Bone marrow (tissue), 2 donors: ENCODE measurements at regions not wholly inside any gene's neighbourhood (a gene's known extent, or its start where the extent isn't known, plus 50 kb on each side); places are given as distances from the start of the nearest gene placed in this dataset.
"Not testable (repeated sequence)": the region's sequence is repeated elsewhere in the genome, so short reads cannot be mapped to it uniquely, and the experiment has no call there.

Experiments
- DNase-seq, 2 donors: peaks; one replicate each; lab custom pipeline; 2025; lab: John Stamatoyannopoulos, UW

DNA sequence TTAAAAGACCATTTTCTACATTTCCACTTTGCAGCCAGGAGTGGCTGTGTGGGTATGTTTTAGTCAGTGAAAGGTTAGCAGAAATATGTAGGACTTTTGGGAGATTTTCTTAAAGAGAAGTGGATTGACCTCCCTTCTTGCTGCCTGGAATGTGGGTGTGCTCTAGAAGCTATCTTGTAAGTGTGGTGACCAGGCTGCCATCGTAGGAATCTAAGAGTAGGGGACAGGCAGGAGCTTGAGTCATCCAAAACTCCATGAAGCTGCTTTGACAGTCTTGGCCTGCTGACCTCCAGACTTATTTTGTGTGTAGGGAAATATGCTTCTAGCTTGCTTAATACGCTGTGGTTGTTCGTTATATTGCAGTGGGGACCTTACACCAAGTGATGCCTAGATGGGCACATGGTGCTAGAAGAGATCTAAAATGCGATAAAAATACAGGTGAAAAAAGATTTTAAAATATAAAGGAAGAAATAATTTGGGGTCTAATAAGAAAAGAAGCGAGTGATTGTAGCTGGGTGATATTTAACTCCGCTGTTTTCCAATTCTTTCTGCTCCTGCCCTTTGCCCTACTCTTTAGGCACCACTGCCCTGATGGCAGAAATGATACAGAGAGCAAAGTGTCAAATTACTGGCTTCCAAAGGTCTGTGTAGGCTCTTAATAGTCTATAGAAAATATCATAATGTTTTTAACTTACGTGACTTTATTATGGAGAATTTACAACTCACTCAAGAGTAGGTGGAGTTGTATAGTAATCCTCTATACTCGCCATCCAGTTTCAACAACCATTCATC, 298.2 kb upstream of the ZNF608 start:
- no peak for DNase-seq

DNA sequence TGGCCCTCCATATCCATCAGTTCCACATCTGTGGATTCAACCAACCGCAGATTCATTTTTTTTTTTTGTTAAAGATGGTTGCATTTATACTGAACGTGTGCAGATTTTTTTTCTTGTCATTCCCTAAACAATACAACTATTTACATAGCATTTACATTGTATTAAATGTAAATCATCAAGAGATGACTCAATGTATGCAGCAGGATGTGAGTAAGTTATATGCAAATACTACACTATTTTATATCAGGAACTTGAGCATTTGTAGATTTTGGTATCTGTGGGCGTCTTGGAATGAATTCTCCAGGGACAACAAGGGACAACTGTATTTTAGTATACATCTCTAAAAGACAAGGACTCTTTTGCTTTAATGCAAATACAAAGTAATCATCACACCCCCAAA, 299.2 kb upstream of the ZNF608 start:
- no peak for DNase-seq

DNA sequence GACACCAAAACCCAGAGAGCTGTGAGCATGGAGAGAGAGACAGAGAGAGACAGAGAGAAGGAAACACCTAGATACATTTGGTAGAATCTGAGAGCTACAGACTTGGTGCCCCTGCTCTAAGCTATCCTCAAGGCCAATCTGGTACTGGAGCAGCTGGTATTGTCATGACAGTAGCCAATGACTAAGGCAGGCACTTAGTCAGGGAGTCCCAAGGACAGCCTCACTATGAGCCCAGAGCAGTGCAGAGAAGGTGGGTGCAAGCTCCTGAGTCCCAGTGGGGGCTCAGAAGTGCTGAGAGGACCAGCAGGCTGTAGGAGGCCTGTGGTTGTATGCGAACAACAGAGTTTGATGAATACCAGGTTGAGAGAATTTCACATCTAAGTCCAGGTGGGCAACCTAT, 300.4 kb upstream of the ZNF608 start:
- no peak for DNase-seq

DNA sequence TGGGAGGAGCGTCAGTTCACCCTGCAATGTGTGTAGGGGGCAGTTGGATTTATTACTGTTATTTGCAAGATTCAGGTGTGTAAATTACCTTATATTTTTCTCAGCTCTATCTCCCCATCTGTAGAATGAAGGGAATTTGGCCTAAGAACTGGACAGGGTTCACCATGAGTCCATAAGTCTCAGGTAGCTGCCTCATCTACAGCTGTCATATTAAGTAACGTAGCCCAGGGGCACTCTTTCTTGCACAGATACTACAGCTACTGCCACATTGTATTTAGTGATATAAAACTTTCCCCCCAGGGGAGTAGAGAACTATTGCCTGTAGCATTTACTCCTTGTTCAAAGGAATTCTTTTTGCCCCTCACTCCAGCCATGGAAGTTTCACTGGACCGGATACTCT, 301.4 kb upstream of the ZNF608 start:
- no peak for DNase-seq

DNA sequence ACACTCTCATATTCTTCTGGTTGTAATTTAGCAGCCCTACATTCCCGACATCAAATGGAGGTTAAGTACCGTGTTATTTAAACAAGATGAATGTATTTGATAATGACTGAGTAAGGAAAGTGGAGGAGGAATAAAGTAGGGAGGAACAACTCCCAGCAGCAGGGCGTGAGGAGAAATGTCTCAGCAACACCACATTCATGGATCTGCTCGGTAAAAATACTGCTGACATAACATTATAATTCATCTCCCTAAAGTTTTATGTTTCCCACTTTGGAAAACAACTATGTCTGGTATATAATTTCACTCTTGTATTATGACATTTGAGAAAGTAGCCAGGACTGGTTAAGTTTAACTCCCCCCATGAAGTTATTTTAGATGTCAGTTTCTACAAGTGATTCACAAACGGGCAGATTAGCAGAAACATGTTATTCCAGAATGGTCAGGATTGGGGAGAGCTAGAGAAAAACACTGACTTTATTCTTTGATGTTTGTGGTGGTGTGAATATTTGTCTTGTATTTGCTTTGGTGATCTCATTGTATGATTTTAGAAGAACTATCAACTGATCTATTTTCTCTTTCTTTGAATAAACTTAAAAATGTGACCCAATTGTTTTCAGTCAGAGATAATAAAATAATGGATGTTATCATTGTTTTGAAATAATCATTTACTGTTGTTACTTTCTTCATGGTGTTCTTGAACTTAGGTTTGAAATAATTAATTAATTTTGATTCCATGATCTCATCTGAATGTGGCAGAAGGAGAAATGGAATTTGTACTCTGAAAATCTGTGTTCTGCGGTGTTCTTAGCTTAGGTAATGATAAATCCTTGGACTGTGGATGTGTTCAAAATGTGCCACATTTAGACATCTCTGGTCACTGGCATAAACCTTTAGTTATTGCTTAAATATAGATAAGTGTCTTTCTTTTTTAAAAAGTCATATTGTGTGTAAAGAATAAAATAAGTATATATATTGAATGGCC, 303.6 kb upstream of the ZNF608 start:
- DNase-seq: no peak

DNA sequence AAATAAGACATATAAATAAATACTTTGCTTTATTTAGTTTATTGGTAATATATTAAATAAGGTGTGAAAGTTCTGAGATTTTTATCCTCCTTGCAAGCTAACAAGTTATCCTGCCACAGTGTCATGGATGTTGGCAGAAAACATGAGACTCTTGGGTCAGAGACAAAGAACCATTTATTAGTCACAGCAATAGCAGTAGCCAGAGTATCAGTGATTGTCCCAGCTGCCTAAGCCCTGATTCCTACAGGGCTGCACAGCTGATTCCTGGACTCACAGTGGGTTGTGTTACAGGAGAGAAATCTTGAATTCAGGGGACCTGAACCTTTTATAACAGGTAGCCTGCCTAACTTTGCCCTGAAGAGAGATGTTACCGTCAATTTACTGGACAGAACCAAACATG, 304.5 kb upstream of the ZNF608 start:
- DNase-seq: no peak

DNA sequence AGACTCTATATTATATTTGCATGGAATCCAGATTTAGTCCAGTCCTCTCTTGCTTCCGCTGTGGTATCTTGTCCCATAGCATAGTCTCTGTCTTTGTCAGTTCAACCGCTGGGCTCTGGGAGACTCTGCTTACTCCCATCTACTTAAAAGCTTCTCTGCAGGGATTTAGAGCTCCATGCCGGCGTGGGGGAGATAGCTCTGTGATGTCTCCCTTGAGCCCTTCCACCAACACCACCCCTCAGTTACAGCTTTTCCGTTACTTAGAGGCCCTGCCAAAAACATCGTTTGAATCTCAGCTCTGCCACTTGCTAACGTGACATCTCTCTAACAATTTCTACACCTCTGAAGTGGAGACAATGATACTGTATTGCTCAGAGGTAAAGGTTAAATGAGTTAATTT, 306.1 kb upstream of the ZNF608 start:
- no peak for DNase-seq

DNA sequence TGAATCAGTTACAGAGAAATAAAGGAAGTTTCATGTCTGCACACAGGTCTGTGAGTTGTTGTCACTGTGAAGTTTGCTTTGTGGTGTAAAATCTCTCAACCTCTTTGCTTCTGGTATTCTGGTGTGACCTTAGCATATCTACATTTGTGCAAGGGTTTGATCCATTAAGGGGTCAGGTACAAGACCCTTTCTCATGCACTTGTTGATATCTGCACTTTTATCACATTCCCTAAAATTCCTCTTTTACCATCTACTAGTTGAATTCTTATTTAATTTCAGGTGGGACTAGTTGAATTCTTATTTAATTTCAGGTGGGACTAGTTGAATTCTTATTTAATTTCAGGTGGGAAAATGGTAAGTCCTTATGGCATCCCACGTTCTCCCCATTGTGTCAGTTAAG, 306.7 kb upstream of the ZNF608 start:
- DNase-seq: no peak

DNA sequence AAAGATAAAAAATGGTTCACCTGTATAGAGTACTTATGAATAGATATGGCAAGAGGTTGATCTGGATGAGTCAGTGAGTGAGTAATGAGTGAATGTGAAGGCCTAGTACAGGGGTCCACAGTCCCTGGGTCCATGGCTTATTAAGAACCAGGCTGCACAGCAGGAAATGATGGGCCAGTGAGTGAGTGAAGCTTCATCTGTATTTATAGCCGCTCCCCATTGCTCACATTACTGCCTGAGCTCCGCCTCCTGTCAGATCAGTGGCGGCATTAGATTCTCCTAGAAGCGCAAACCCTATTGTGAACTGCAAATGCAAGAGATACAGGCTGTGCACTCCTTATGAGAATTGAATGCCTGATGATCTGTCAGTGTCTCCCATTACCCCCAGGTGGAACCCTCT, 307.7 kb upstream of the ZNF608 start:
- DNase-seq: no peak

DNA sequence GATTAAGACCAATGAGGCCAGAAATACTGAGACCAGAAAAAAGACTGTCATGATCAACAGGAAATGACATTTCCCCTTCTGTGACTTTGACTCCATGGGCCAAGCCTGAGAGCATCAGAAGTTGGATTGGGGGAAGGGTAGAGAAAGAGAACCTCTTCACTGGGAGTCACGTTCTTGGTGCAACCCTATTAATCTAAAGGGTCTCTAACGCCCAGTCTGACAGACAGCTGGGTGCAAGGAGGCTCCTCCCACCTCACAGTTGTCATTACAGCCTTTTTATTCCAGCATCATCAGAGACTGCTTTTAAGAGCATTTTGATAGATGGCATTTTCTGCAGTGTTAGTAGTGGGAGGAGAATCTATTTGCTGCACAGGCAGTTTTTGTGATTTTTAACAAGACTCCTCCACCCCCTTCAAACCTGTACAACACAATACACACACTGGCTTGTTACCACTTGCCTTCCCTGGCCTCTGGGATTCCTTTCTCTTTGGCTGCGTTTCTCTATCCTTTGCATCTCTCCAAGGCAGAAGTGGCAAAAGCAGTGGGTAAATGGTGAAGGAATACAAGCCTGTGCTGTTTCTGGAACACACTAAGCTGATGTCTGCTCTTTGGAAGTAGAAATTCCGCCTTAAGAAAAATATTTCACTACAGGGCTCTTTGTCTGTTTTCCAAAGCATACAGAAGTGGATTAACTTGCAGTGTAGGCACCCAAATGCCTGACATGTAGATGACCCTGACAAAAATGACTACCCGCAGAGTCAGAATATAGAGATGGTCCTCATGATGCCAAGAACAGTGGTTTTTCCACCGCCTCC, 310.4 kb upstream of the ZNF608 start:
- peak in 1 of 2 donors; percentile 42 for DNase-seq

DNA sequence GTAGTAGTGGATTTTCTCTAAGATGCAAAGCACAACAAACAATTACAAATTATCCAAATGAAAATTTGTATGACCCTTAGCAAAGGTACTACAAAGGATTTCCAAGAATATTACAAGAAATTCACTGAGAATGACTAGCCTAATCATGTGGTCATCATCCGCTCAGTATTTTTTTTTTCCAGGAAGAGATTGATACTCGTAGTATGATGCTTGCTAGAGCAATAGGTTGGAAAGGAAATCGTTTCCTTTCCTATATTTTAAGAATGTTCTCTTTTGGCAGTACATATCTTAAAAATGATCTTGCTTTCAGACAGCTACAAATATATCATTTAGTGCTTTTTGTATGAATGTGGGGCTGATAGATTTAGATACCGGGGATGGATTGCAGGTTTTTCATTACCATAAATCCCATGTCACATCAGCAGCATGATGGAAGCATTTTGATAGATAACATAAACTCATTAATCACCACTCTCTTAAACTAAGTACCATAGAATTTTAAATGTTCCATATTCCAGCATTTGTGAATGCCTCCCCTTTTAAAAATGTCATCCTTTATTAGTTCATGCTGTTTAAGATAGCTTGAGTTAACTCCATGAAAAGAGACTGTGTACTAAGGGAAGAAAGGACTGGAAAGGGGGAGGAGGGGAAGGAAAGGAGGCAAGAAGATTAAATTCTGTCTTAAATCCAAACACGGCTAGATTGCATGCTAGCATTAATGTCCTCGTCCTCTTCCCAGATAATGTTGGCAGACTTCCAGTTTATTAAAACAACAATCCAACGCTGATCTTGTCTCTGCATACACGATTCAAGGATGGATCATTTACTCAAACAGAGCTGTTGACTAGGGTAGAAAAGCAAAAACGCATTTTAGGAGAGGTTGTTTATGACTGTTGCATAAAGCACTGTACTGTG, 311.7 kb upstream of the ZNF608 start:
- DNase-seq: no peak

DNA sequence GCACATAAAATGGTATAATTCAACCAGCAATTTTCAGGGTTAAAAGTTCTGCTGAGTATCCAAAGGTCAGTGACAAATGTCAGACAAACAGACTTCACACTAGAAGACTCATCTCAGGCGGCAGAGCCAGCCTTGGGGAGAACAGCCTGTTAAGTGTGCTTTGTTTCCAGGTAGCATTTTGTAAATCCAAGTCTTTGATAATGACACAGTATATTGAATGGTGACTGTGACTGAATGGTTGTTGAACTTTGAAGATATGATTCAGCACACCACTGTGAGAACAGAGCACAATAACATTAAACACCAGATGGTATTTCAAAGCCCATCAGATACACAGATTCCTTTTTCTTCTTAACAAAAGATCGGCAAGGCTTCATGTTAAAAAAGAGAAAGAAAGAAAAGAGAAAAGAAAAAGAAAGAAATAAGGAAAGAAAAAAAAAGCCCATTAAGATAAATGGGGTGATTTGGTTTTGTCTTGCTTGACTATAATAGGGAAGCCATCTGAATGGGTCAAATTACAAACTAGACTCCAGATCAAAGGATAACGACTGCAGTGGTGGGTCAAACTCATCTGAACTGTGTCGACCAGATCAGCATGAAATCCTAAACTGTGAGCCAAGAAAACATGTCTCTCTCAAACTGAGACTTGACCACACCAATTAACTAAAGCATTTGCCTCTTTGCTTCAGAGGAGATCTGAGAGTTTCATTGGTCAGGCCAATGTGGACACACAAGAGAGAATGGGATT, 313.0 kb upstream of the ZNF608 start:
- no peak for DNase-seq

DNA sequence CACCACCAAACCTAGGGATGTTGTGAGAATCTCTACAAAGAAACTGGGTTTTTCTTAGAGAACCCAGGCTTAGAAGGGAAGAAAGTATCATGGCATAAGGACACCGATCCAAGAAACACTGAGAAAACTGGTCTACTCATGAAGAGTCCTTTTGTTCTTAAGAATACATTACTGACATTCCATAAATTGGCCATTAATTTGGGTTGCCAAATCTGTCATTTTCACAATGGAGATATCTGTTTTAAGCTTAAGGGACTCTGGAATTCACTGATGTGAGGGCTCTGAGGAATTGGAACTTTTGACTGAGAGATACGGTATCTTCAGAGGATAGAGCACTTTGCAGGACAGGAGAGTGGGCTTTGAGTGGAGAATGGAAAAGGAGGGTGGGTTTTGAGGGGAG, 315.3 kb upstream of the ZNF608 start:
- DNase-seq: no peak

DNA sequence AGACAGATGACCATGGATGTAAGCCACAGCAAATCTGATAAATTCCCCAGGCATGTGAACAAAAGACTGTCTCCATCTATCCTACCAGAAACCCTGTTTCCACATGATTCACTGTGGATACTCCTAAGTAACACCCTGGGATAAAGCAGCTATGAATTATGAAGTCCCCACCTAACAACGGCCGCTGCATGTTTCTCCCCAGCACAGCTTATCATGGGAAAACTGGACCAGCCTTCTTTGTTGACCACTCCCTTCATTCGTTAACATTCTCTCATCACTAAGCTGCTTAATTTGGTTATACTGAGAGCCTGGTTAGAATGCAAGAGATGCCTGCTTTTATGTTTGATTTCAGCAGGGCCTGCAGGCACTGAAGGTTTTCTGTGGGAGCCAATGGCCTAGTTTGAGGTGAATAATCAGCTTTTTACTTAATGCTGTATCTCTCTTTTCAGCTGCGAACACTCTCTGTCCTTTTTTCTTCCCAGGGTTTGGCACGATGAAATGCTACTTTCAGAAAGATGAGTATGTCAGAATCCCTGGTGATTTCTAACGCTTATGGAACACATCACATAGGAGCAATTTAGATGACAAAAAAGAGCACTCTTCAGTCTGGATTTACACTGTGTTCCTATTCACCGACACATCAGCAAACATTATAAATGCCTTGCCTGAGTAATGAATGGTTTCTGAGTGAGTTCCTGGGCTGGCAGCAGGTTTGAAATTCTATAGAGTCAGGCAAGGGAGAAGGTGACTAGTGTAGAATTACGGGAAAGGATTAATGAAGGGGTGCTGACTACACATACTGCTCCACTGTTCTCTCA, 318.4 kb upstream of the ZNF608 start:
- DNase-seq: no peak

DNA sequence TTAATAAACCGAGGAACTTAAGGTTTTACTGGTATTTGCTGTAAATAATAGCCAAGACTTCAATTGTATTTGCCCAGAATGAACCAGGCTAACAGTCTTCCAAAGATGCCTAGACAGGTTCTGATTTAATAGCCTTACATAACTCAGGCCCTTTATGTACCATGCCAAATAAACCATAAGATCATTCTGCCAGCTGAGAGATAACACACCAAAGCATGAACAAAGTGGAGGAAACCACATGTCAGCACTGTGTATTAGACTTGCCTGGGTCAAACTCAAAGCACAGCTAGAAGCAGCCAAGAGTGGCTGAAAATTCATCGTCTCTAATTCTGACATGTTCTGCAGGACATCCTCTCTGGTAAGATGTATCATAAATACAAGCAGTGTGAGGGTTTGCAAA, 319.3 kb upstream of the ZNF608 start:
- no peak for DNase-seq

DNA sequence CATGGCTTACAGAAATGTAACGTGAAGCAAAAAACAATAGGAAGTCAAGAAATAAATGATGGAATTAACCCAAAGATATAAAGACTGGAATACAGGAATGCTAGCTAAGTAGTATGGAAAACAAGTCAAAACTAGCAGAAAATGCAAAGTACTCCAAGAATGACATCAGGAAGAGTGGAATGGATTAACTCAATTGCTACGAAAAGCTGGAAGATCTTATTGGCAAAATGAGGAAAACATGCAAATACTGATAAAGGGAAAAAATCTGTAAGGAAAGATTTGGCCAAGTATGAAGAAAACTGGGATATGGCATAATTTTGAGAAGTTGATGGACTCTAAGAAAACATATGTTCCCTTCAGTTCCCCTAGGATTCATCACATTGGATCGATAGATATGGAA, 324.5 kb upstream of the ZNF608 start:
- DNase-seq: no peak

DNA sequence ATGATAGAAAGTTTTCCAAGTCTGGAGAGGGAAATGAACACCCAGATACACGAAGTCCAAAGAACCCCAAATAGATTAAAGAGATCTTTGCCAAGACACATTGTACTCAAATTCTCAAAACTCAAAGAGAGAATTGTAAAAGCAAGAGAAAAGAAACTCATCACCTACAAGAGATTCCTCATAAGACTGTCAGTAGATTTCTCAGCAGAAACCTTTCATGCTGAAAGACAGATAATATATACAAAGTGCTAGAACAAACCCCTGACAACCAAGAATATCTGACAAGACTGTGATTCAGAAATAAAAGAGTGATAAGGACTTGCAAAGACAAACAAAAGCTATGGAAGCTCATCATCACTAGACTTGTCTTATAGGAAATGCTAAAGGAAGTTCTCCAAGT, 326.7 kb upstream of the ZNF608 start:
- no peak for DNase-seq

DNA sequence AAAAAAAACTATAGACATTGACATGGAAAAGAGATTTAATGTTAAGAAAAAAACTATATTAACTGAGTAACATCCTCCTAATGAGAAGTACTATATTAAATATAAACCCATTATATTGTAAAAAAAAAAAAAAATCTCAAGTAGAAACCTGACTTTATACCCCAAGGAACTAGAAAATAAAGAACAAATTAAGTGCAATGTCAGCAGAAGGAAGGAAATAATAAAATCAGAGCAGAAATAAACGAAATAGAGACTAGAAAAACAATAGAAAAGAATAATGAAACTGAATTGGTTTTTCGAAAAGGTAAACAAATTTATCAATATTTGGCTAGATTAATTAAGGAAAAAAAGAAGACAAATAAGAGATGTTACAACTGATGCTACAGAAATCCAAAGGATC, 329.1 kb upstream of the ZNF608 start:
- no peak for DNase-seq

DNA sequence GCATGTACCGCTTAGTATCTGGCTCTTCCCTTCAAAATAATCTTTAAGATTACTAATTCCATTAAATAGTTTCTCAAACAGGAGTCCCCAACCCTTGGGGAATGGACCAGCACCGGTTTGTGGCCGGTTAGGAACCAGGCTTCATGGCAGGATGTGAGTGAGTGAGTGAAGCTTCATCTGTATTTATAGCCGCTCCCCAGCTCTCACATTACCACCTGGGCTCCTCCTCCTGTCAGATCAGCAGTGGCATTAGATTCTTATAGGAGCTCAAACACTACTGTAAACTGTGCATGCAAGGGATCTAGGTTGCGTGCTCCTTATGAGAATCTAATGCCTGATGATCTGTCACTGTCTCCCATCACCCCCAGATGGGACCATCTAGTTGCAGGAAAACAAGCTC, 332.6 kb upstream of the ZNF608 start:
- not testable (repeated sequence) for DNase-seq

DNA sequence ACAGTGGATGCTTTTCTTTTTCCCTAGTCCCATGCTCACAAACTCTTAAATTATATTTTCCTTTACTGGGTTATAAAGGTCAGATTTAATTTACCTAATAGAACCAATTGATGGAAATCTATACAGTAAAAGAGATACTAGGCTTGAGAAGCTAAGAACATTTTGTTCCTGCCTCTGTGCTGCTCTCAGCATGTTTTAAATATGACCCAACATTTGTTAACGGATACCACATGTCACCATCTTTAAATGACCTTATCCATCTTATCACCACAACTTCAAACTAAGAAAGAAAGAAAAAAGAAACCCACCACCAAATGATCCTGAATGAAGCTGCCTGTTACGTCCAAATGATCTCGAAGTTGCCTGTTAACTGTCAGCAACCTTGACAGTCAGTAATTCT, 334.7 kb upstream of the ZNF608 start:
- DNase-seq: no peak
